ENCODE measurements at regions not wholly inside any gene's neighbourhood (a gene's known extent, or its start where the extent isn't known, plus 50 kb on each side); places are given as distances from the start of the nearest gene placed in this dataset.
A peak's percentile ranks its signal among the peaks of the same experiment; 100 is the strongest.

DNA sequence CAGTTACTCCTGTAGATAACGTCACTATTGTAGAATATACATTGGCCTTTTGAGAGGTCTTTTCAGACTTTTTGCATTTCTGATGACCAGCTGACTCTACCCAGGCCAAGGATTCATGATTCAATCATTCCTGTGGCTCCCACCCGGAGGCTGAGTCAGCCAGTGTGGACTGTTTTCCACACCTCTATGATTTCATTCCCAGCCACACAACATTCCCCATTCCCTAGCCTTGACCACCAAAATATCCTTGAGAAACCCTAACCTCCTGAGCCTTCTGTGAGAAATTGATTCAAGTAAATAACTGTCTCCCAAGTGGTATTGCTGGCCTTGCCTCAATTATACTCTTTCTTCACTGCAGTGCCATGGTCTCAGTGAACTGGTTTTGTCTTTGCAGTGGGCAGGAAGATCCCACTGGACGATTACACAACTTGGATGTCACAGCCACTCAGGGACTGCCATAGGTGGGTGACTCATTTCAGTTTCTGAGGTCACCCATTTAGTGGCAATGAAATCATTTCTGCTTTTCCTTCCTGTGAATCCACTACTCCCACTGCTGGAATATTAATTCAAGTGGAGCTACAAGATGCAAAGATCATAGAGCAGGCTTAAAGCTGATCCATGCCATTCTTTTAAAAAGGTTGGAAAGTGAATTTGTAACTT lies 518.6 kb upstream of the ZP4 start:
- TF ChIP-seq, protein P1, sequence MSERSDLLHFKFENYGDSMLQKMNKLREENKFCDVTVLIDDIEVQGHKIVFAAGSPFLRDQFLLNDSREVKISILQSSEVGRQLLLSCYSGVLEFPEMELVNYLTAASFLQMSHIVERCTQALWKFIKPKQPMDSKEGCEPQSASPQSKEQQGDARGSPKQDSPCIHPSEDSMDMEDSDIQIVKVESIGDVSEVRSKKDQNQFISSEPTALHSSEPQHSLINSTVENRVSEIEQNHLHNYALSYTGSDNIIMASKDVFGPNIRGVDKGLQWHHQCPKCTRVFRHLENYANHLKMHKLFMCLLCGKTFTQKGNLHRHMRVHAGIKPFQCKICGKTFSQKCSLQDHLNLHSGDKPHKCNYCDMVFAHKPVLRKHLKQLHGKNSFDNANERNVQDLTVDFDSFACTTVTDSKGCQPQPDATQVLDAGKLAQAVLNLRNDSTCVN (tag by site-specific recombination; optimal IDR thresholded peaks at IDR 0.05): no peak
- TF ChIP-seq ZNF629 (tag by site-specific recombination; IDR thresholded peaks at IDR 0.05) (no peak), ZNF302 (tag by site-specific recombination; IDR thresholded peaks at IDR 0.05; ENCODE audit: low read depth) (no peak), ZNF404 (tag by site-specific recombination; IDR thresholded peaks at IDR 0.05) (no peak), ZBTB21 (tag by site-specific recombination; IDR thresholded peaks at IDR 0.05) (peak; percentile 24; the same call in 1 of the 2 replicates), ZNF37A (tag by site-specific recombination; IDR thresholded peaks at IDR 0.05) (no peak), GLIS1 (tag by site-specific recombination; IDR thresholded peaks at IDR 0.05) (no peak)
- TF ChIP-seq, protein P2, sequence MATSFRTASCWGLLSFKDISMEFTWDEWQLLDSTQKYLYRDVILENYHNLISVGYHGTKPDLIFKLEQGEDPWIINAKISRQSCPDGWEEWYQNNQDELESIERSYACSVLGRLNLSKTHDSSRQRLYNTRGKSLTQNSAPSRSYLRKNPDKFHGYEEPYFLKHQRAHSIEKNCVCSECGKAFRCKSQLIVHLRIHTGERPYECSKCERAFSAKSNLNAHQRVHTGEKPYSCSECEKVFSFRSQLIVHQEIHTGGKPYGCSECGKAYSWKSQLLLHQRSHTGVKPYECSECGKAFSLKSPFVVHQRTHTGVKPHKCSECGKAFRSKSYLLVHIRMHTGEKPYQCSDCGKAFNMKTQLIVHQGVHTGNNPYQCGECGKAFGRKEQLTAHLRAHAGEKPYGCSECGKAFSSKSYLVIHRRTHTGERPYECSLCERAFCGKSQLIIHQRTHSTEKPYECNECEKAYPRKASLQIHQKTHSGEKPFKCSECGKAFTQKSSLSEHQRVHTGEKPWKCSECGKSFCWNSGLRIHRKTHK (tag by site-specific recombination; IDR thresholded peaks at IDR 0.05): no peak
- H3K4me1 ChIP-seq (ENCODE audit: control insufficient read depth, insufficient read depth, low read length): no peaks in the 10 kb centered on the region
- no peak overlapping the region for H3K27ac ChIP-seq (ENCODE audit: extremely low read depth, low read depth, low read length)

DNA sequence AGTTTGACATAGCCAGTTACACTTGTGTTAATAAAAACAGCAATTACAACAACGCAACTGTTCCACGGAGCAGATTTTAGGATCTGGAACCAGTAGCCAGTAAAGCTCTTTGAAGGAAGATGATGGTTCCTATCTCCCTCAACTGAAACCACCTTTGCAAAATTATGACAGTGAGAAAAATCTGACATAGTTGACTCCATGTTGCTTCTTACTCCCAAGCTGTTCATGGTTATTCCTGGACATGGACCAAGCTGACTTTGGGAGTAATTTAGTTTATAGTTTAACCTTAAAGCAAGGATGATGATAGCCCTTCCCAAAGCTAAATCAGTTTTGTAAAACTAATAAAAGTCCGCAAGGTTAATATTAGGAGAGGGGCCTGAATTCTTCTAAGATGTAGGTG lies 518.0 kb upstream of the ZP4 start:
- CTCF ChIA-PET: interaction anchor here (0.6 kb wide), 1 partner anchor 262 kb away, joined by 3 read pairs; no protein-coding TSS in a partner anchor
- Histone ChIP-seq H3K36me3 (ENCODE audit: control insufficient read depth in 2 of 2, insufficient read depth in 1 of 2, low read length in 2 of 2) (no peaks in the 10 kb centered on the region), H3K4me1 (ENCODE audit: control insufficient read depth, insufficient read depth, low read length) (no peaks in the 10 kb centered on the region), H3K27ac (ENCODE audit: extremely low read depth, low read depth, low read length) (no peak overlapping the region), H3K4me3 (ENCODE audit: low read depth, low read length) (no peak overlapping the region), H3K9me3 (ENCODE audit: control insufficient read depth, insufficient read depth, low read depth, low read length) (no peaks in the 10 kb centered on the region)
- TF ChIP-seq KLF7 (tag by site-specific recombination; IDR thresholded peaks at IDR 0.05; ENCODE audit: borderline replicate concordance): no peak
- no peak for TF ChIP-seq ZNF777 (tag by site-specific recombination; IDR thresholded peaks at IDR 0.05; ENCODE audit: borderline replicate concordance)
- no peak for TF ChIP-seq ZNF664 (tag by site-specific recombination; IDR thresholded peaks at IDR 0.05)
- no peak for TF ChIP-seq YY1 (tag by site-specific recombination; IDR thresholded peaks at IDR 0.05)
- TF ChIP-seq, protein P3, sequence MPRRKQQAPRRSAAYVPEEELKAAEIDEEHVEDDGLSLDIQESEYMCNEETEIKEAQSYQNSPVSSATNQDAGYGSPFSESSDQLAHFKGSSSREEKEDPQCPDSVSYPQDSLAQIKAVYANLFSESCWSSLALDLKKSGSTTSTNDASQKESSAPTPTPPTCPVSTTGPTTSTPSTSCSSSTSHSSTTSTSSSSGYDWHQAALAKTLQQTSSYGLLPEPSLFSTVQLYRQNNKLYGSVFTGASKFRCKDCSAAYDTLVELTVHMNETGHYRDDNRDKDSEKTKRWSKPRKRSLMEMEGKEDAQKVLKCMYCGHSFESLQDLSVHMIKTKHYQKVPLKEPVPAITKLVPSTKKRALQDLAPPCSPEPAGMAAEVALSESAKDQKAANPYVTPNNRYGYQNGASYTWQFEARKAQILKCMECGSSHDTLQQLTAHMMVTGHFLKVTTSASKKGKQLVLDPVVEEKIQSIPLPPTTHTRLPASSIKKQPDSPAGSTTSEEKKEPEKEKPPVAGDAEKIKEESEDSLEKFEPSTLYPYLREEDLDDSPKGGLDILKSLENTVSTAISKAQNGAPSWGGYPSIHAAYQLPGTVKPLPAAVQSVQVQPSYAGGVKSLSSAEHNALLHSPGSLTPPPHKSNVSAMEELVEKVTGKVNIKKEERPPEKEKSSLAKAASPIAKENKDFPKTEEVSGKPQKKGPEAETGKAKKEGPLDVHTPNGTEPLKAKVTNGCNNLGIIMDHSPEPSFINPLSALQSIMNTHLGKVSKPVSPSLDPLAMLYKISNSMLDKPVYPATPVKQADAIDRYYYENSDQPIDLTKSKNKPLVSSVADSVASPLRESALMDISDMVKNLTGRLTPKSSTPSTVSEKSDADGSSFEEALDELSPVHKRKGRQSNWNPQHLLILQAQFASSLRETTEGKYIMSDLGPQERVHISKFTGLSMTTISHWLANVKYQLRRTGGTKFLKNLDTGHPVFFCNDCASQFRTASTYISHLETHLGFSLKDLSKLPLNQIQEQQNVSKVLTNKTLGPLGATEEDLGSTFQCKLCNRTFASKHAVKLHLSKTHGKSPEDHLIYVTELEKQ (tag by site-specific recombination; IDR thresholded peaks at IDR 0.05; ENCODE audit: borderline replicate concordance): no peak
- no peak for TF ChIP-seq ZNF324 (tag by site-specific recombination; IDR thresholded peaks at IDR 0.05)
- no peak for TF ChIP-seq ZNF114 (tag by site-specific recombination; IDR thresholded peaks at IDR 0.05)
- TF ChIP-seq ZEB2 (tag by site-specific recombination; IDR thresholded peaks at IDR 0.05): no peak
- TF ChIP-seq ZNF24 (tag by site-specific recombination; IDR thresholded peaks at IDR 0.05): no peak
- no peak for TF ChIP-seq ZNF530 (tag by site-specific recombination; IDR thresholded peaks at IDR 0.05; ENCODE audit: low read depth)
- no peak for TF ChIP-seq ZNF132 (tag by site-specific recombination; IDR thresholded peaks at IDR 0.05; ENCODE audit: borderline replicate concordance)
- no peak for TF ChIP-seq GLIS2 (tag by site-specific recombination; IDR thresholded peaks at IDR 0.05)
- TF ChIP-seq ZBTB20 (tag by site-specific recombination; IDR thresholded peaks at IDR 0.05): no peak
- no peak for TF ChIP-seq ZNF629 (tag by site-specific recombination; IDR thresholded peaks at IDR 0.05)
- TF ChIP-seq ZNF394 (tag by site-specific recombination; IDR thresholded peaks at IDR 0.05; ENCODE audit: borderline replicate concordance): no peak
- no peak for TF ChIP-seq ZNF544 (tag by site-specific recombination; IDR thresholded peaks at IDR 0.05)
- TF ChIP-seq, protein P4, sequence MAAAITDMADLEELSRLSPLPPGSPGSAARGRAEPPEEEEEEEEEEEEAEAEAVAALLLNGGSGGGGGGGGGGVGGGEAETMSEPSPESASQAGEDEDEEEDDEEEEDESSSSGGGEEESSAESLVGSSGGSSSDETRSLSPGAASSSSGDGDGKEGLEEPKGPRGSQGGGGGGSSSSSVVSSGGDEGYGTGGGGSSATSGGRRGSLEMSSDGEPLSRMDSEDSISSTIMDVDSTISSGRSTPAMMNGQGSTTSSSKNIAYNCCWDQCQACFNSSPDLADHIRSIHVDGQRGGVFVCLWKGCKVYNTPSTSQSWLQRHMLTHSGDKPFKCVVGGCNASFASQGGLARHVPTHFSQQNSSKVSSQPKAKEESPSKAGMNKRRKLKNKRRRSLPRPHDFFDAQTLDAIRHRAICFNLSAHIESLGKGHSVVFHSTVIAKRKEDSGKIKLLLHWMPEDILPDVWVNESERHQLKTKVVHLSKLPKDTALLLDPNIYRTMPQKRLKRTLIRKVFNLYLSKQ (tag by site-specific recombination; IDR thresholded peaks at IDR 0.05; ENCODE audit: borderline replicate concordance): no peak
- TF ChIP-seq, protein P5, sequence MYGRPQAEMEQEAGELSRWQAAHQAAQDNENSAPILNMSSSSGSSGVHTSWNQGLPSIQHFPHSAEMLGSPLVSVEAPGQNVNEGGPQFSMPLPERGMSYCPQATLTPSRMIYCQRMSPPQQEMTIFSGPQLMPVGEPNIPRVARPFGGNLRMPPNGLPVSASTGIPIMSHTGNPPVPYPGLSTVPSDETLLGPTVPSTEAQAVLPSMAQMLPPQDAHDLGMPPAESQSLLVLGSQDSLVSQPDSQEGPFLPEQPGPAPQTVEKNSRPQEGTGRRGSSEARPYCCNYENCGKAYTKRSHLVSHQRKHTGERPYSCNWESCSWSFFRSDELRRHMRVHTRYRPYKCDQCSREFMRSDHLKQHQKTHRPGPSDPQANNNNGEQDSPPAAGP (tag by site-specific recombination; IDR thresholded peaks at IDR 0.05): no peak
- no peak for TF ChIP-seq KLF9 (tag by site-specific recombination; IDR thresholded peaks at IDR 0.05; ENCODE audit: low read depth)
- POLR2A ChIA-PET: interaction anchor here (0.7 kb wide), 1 partner anchor 37 kb away, joined by 3 read pairs; no protein-coding TSS in a partner anchor

More for the DNA sequence above, 518.6 kb upstream of the ZP4 start:
- Histone ChIP-seq H3K4me3 (ENCODE audit: low read depth, low read length) (no peak overlapping the region), H3K9me3 (ENCODE audit: control insufficient read depth, insufficient read depth, low read depth, low read length) (no peaks in the 10 kb centered on the region), H3K36me3 (ENCODE audit: control insufficient read depth in 2 of 2, insufficient read depth in 1 of 2, low read length in 2 of 2) (no peaks in the 10 kb centered on the region)
- ChIA-PET POLR2A (interaction anchor here (0.7 kb wide), 1 partner anchor 38 kb away, joined by 3 read pairs; no protein-coding TSS in a partner anchor), CTCF (interaction anchor here (0.6 kb wide), 2 partner anchors 46 to 262 kb away, joined by 3 to 4 read pairs; no protein-coding TSS in a partner anchor)
